ENCODE measurements at regions not wholly inside any gene's neighbourhood (a gene's known extent, or its start where the extent isn't known, plus 50 kb on each side); places are given as distances from the start of the nearest gene placed in this dataset.

- TF ChIP-seq CTCF (IDR thresholded peaks at IDR 0.05) (no peak), EZH2 (IDR thresholded peaks at IDR 0.05; ENCODE audit: borderline replicate concordance, insufficient read depth, low read depth, low read length, poor library complexity, severe bottlenecking) (no peak)
These were observed 173.6 kb upstream of the SFRP2 start for GRCh38 chr4:153962311-153963039.
